Lower leg skin (tissue), 4 donors: ENCODE measurements at regions not wholly inside any gene's neighbourhood (a gene's known extent, or its start where the extent isn't known, plus 50 kb on each side); places are given as distances from the start of the nearest gene placed in this dataset.

Source experiments
- DNase-seq, 2 donors: peaks; one replicate each; pipeline ENCODE4 v3.0.0-alpha.2; 2019; ENCODE audit warnings: low spot score in 2 of 2
- H3K4me3 ChIP-seq: fragments of 200-600 bp; sonication (generic); 2 replicates; pipeline ENCODE4 v1.5.1; 2017; ENCODE audit warnings: mild to moderate bottlenecking, low read depth; ENCODE audit not compliant: poor library complexity, severe bottlenecking
- CTCF ChIP-seq, 3 donors: fragments of 450-650 bp; IDR thresholded peaks; one replicate each; pipeline ENCODE4 v1.5.1; 2016; ENCODE audit warnings: antibody characterized with exemption in 3 of 3, mild to moderate bottlenecking in 3 of 3, moderate library complexity in 2 of 3
- POLR2A ChIP-seq, 2 donors: fragments of 450-650 bp; IDR thresholded peaks; one replicate each; pipeline ENCODE4 v1.6.1; 2016 to 2017; ENCODE audit warnings: antibody characterized with exemption in 2 of 2, mild to moderate bottlenecking in 1 of 2, moderate library complexity in 1 of 2
- whole genome bisulfite sequencing, 2 donors: methylation state at CpG; one replicate each; pipeline ENCODE4 v1.1.5; 2018; 5-methylcytosine and 5-hydroxymethylcytosine counted together
- intact Hi-C: fragments of 100-400 bp; cut with DNase I; formaldehyde crosslinking; loops from one replicate; pipeline ENCODE4 v1.15.0; 2023; ENCODE audit warnings: low total_unique reads

GRCh38 chr1:218712677-218713076 is 367.5 kb downstream of the TGFB2 start:
- TF ChIP-seq POLR2A (IDR thresholded peaks at IDR 0.05) (no peak), CTCF (IDR thresholded peaks at IDR 0.05) (no peak)
- intact Hi-C loops = no loop called here
- 73 to 74% methylated on average over 5 of the region's 5 CpGs for WGBS, 2 donors
- no peak overlapping the region for H3K4me3 ChIP-seq
- no peak for DNase-seq

- TF ChIP-seq CTCF (IDR thresholded peaks at IDR 0.05) (no peak), POLR2A (IDR thresholded peaks at IDR 0.05) (no peak)
Measured at GRCh38 chr1:218715961-218716669, 371.0 kb downstream of the TGFB2 start.

GRCh38 chr1:218717575-218717974 is 372.4 kb downstream of the TGFB2 start:
- H3K4me3 ChIP-seq = no peak overlapping the region
- WGBS, 2 donors = 33 to 37% methylated on average over 1 of the region's 1 CpG
- no peak for DNase-seq
- intact Hi-C loops = no loop called here
- no peak for TF ChIP-seq POLR2A (IDR thresholded peaks at IDR 0.05)
- TF ChIP-seq CTCF (IDR thresholded peaks at IDR 0.05) = no peak

More at GRCh38 chr1:218715961-218716669, 371.0 kb downstream of the TGFB2 start:
- WGBS, 2 donors = 91 to 96% methylated on average over 3 of the region's 3 CpGs
- no peak for DNase-seq
- intact Hi-C loops = no loop called here
- H3K4me3 ChIP-seq = no peak overlapping the region

- 61 to 75% methylated on average over 3 of the region's 3 CpGs for WGBS, 2 donors
- TF ChIP-seq CTCF (IDR thresholded peaks at IDR 0.05) (no peak), POLR2A (IDR thresholded peaks at IDR 0.05) (no peak)
- H3K4me3 ChIP-seq = no peak overlapping the region
- intact Hi-C loops = no loop called here
- DNase-seq = no peak
Measured at GRCh38 chr1:218718206-218718605, 373.1 kb downstream of the TGFB2 start.

- DNase-seq = no peak
- no peak overlapping the region for H3K4me3 ChIP-seq
- 94 to 95% methylated on average over 4 of the region's 4 CpGs for whole genome bisulfite sequencing, 2 donors
- intact Hi-C loops = no loop called here
- no peak for TF ChIP-seq POLR2A (IDR thresholded peaks at IDR 0.05)
- no peak for TF ChIP-seq CTCF (IDR thresholded peaks at IDR 0.05)
Measured at GRCh38 chr1:218718977-218719376, 373.8 kb downstream of the TGFB2 start.
